NT2/D1 (cell line): ENCODE measurements at regions not wholly inside any gene's neighbourhood (a gene's known extent, or its start where the extent isn't known, plus 50 kb on each side); places are given as distances from the start of the nearest gene placed in this dataset.
"Not testable (repeated sequence)": the region's sequence is repeated elsewhere in the genome, so short reads cannot be mapped to it uniquely, and the experiment has no call there.

Experiments
- SUZ12 ChIP-seq: IDR thresholded peaks from 2 replicates; pipeline ENCODE4 v1.6.1; 2011; ENCODE audit not compliant: insufficient read length, insufficient read depth; ENCODE audit errors: extremely low read depth
- YY1 ChIP-seq: IDR thresholded peaks from 2 replicates; pipeline ENCODE4 v1.6.1; 2011; ENCODE audit not compliant: insufficient read length, insufficient read depth
- ZNF274 ChIP-seq: IDR thresholded peaks from 2 replicates; pipeline ENCODE4 v1.6.1; 2011; ENCODE audit warnings: mild to moderate bottlenecking, low read depth, low read length

DNA sequence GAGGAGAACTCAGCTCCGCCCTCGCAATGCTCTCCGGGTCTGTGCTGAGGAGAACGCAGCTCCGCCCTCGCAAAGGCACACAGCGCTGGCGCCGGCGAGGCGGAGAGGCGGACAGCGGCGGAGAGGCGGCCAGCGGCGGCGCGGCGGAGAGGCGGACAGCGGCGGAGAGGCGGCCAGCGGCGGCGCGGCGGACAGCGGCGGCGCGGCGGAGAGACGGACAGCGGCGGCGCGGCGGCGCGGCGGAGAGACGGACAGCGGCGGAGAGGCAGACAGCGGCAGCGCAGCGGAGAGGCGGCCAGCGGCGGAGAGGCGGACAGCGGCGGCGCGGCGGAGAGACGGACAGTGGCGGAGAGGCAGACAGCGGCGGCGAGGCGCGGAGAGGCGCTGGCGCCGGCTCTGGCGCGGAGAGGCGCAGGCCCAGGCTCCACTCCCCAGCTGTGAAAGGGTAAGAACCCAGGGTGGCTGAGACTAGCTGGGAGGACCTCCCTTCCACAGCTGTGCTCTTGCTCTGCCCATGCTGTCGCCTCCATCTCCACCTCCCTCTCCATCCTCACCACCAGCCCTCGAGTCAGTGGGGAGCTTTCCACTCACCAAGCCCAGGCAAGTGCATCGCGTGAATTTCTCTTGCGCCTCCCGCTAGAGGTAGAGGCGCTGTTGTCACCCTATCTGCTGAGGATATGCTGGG, 2879.9 kb downstream of the RPIA start:
- TF ChIP-seq SUZ12, ZNF274, YY1: not testable (repeated sequence)
